ENCODE measurements at regions not wholly inside any gene's neighbourhood (a gene's known extent, or its start where the extent isn't known, plus 50 kb on each side); places are given as distances from the start of the nearest gene placed in this dataset.

GRCh38 chr1:79090985-79091384 lies 84.5 kb upstream of the ADGRL4 start:
- TF ChIP-seq CTCF (IDR thresholded peaks at IDR 0.05) (no peak), POLR2A (IDR thresholded peaks at IDR 0.05) (no peak)

Data from right lobe of liver (tissue), 4 donors.